Neural cell (in vitro differentiated cells): ENCODE measurements at regions not wholly inside any gene's neighbourhood (a gene's known extent, or its start where the extent isn't known, plus 50 kb on each side); places are given as distances from the start of the nearest gene placed in this dataset.

Experiments used
- H2AFZ ChIP-seq: fragments of 200-600, 300-800 bp; sonication (generic), shearing (Covaris generic); 2 replicates; pipeline ENCODE4 v1.6.0; 2014; ENCODE audit warnings: low read depth, mild to moderate bottlenecking, antibody characterized with exemption, low read length, moderate library complexity
- H3F3A ChIP-seq: fragments of 200-600 bp; shearing (Covaris generic); 2 replicates; pipeline ENCODE4 v1.6.1; 2016; ENCODE audit warnings: mild to moderate bottlenecking, moderate library complexity, mixed read lengths, antibody characterized with exemption, low read length; ENCODE audit not compliant: insufficient read depth, poor library complexity, severe bottlenecking
- H3K27ac ChIP-seq: fragments of 200-600, 300-800 bp; sonication (generic), shearing (Covaris generic); 2 replicates; pipeline ENCODE4 v1.5.1; 2014; ENCODE audit warnings: mild to moderate bottlenecking, low read length, moderate library complexity
- H3K27me3 ChIP-seq: fragments of 300-800, 200-600 bp; sonication (generic), shearing (Covaris generic); 2 replicates; pipeline ENCODE4 v1.6.0; 2014; ENCODE audit warnings: mild to moderate bottlenecking, low read depth, low read length, moderate library complexity; ENCODE audit not compliant: insufficient read depth
- H3K36me3 ChIP-seq: fragments of 300-800, 200-600 bp; sonication (generic), shearing (Covaris generic); 2 replicates; pipeline ENCODE4 v1.5.1; 2014; ENCODE audit warnings: mild to moderate bottlenecking, antibody characterized with exemption, low read length, moderate library complexity; ENCODE audit not compliant: insufficient read depth
- H3K4me2 ChIP-seq: fragments of 300-800, 200-600 bp; sonication (generic), shearing (Covaris generic); 2 replicates; pipeline ENCODE4 v1.6.0; 2014; ENCODE audit warnings: mild to moderate bottlenecking, low read length
- H3K4me3 ChIP-seq: fragments of 300-800, 200-600 bp; sonication (generic), shearing (Covaris generic); 2 replicates; pipeline ENCODE4 v1.5.1; 2014; ENCODE audit warnings: mild to moderate bottlenecking, low read length, moderate library complexity
- H3K79me2 ChIP-seq: fragments of 200-600 bp; shearing (Covaris generic); replicated peaks from 2 replicates; pipeline ENCODE4 v1.6.0; 2014; ENCODE audit warnings: mild to moderate bottlenecking, low read length, moderate library complexity; ENCODE audit not compliant: insufficient read depth
- H3K9ac ChIP-seq: fragments of 300-800, 200-600 bp; sonication (generic), shearing (Covaris generic); 2 replicates; pipeline ENCODE4 v1.6.1; 2016; ENCODE audit warnings: mild to moderate bottlenecking, low read length, mixed read lengths
- H3K9me2 ChIP-seq: fragments of 200-600 bp; shearing (Covaris generic); 2 replicates; pipeline ENCODE4 v1.6.1; 2016; ENCODE audit warnings: mild to moderate bottlenecking, low read length, mixed read lengths; ENCODE audit not compliant: insufficient read depth
- H3K9me3 ChIP-seq: fragments of 200-600, 300-800 bp; sonication (generic), shearing (Covaris generic); 2 replicates; pipeline ENCODE4 v1.6.1; 2016; ENCODE audit warnings: mild to moderate bottlenecking, mixed run types, low read length, moderate library complexity, mixed read lengths
- H4K20me1 ChIP-seq: fragments of 200-600 bp; shearing (Covaris generic); 2 replicates; pipeline ENCODE4 v1.6.1; 2016; ENCODE audit warnings: mild to moderate bottlenecking, mixed run types; ENCODE audit not compliant: insufficient read depth
- CTCF ChIP-seq: fragments of 450-650 bp; IDR thresholded peaks from 2 replicates; pipeline ENCODE4 v1.5.1; 2014; ENCODE audit warnings: antibody characterized with exemption, mild to moderate bottlenecking, moderate library complexity; ENCODE audit not compliant: poor library complexity, severe bottlenecking
- EP300 ChIP-seq: fragments of 450-650 bp; conservative IDR thresholded peaks from 2 replicates; pipeline ENCODE4 v1.6.1; 2014; ENCODE audit warnings: antibody characterized with exemption, mild to moderate bottlenecking, moderate library complexity; ENCODE audit not compliant: poor library complexity, severe bottlenecking
- EZH2 ChIP-seq: fragments of 200-600, 300-800 bp; shearing (Covaris generic), sonication (generic); IDR thresholded peaks from 2 replicates; pipeline ENCODE4 v1.6.1; 2014; ENCODE audit warnings: antibody characterized with exemption, low read length, borderline replicate concordance, mild to moderate bottlenecking; ENCODE audit not compliant: insufficient read depth, poor library complexity, severe bottlenecking
- MXI1 ChIP-seq: fragments of 450-650 bp; conservative IDR thresholded peaks from 2 replicates; pipeline ENCODE4 v1.6.1; 2014; ENCODE audit warnings: antibody characterized with exemption, mild to moderate bottlenecking; ENCODE audit not compliant: poor library complexity, severe bottlenecking
- POLR2AphosphoS5 ChIP-seq: IDR thresholded peaks from 2 replicates; pipeline ENCODE4 v1.6.1; 2012
- RAD21 ChIP-seq: fragments of 450-650 bp; conservative IDR thresholded peaks from 2 replicates; pipeline ENCODE4 v1.6.1; 2014; ENCODE audit warnings: antibody characterized with exemption, mild to moderate bottlenecking, moderate library complexity
- REST ChIP-seq: IDR thresholded peaks from 2 replicates; pipeline ENCODE4 v1.6.1; 2012; ENCODE audit warnings: borderline replicate concordance
- SMC3 ChIP-seq: fragments of 450-650 bp; conservative IDR thresholded peaks from 2 replicates; pipeline ENCODE4 v1.6.1; 2014; ENCODE audit warnings: antibody characterized with exemption, mild to moderate bottlenecking, moderate library complexity; ENCODE audit not compliant: poor library complexity
- TAF1 ChIP-seq: IDR thresholded peaks from 2 replicates; pipeline ENCODE4 v1.6.1; 2012; ENCODE audit warnings: low read depth

- Histone ChIP-seq H3K9me3 (no peaks in the 10 kb centered on the region), H3K4me2 (no peak overlapping the region), H4K20me1 (no peaks in the 10 kb centered on the region), H3K4me3 (no peak overlapping the region), H3K79me2 (no peaks in the 10 kb centered on the region), H3K27ac (no peak overlapping the region), H3F3A (no peaks in the 10 kb centered on the region), H3K36me3 (no peaks in the 10 kb centered on the region), H3K9ac (no peak overlapping the region), H3K27me3 (no peaks in the 10 kb centered on the region), H3K9me2 (no peaks in the 10 kb centered on the region), H2AFZ (no peak overlapping the region)
- TF ChIP-seq TAF1 = no peak
- TF ChIP-seq POLR2AphosphoS5 = no peak
- TF ChIP-seq SMC3 = no peak
- TF ChIP-seq EZH2 = no peak
- TF ChIP-seq EP300 = no peak
- no peak for TF ChIP-seq CTCF
- TF ChIP-seq RAD21 = no peak
- no peak for TF ChIP-seq MXI1
- no peak for TF ChIP-seq REST
Observed at GRCh38 chr2:116340690-116341089, 1473.8 kb upstream of the DDX18 start.

GRCh38 chr2:116366212-116366611 is 1448.3 kb upstream of the DDX18 start:
- H3K9ac ChIP-seq = no peak overlapping the region
- no peaks in the 10 kb centered on the region for H3K9me2 ChIP-seq
- H3K79me2 ChIP-seq = no peaks in the 10 kb centered on the region
- H3K27ac ChIP-seq = no peak overlapping the region
- TF ChIP-seq EZH2 (no peak), POLR2AphosphoS5 (no peak), REST (no peak), TAF1 (no peak), MXI1 (no peak), CTCF (no peak), SMC3 (no peak), RAD21 (no peak), EP300 (no peak)
- H3K27me3 ChIP-seq = no peaks in the 10 kb centered on the region
- no peak overlapping the region for H3K4me3 ChIP-seq
- H3K36me3 ChIP-seq = no peaks in the 10 kb centered on the region
- H4K20me1 ChIP-seq = no peaks in the 10 kb centered on the region
- H2AFZ ChIP-seq = no peak overlapping the region
- no peaks in the 10 kb centered on the region for H3F3A ChIP-seq
- H3K4me2 ChIP-seq = no peak overlapping the region
- H3K9me3 ChIP-seq = no peaks in the 10 kb centered on the region
